ENCODE measurements at regions not wholly inside any gene's neighbourhood (a gene's known extent, or its start where the extent isn't known, plus 50 kb on each side); places are given as distances from the start of the nearest gene placed in this dataset.

- DNase-seq = no peak
Observed at GRCh38 chr4:187135878-187136277, 412.2 kb upstream of the FAT1 start.

- no peak for DNase-seq
Observed at GRCh38 chr4:187139141-187139540, 415.5 kb upstream of the FAT1 start.

- no peak for DNase-seq
Observed at GRCh38 chr4:187141101-187141500, 417.4 kb upstream of the FAT1 start.

GRCh38 chr4:187149229-187149945 lies 425.7 kb upstream of the FAT1 start:
- DNase-seq = no peak

- DNase-seq = no peak
Observed at GRCh38 chr4:187157380-187157958, 433.8 kb upstream of the FAT1 start.

GRCh38 chr4:187158003-187158402 lies 434.3 kb upstream of the FAT1 start:
- DNase-seq = no peak

GRCh38 chr4:187160486-187160885 lies 436.8 kb upstream of the FAT1 start:
- no peak for DNase-seq

- DNase-seq = no peak
Observed at GRCh38 chr4:187166886-187167512, 443.3 kb upstream of the FAT1 start.

- DNase-seq = peak; percentile 75
Observed at GRCh38 chr4:187171706-187172339, 448.2 kb upstream of the FAT1 start.

- DNase-seq = peak; percentile 47
Observed at GRCh38 chr4:187172340-187172761, 448.7 kb upstream of the FAT1 start.

GRCh38 chr4:187174749-187175148 lies 451.1 kb upstream of the FAT1 start:
- DNase-seq = no peak

- DNase-seq = peak; percentile 9
Observed at GRCh38 chr4:187175197-187175596, 451.5 kb upstream of the FAT1 start.

GRCh38 chr4:187176261-187176910 lies 452.7 kb upstream of the FAT1 start:
- no peak for DNase-seq

GRCh38 chr4:187178084-187178483 lies 454.4 kb upstream of the FAT1 start:
- no peak for DNase-seq

GRCh38 chr4:187178587-187178986 lies 454.9 kb upstream of the FAT1 start:
- no peak for DNase-seq

GRCh38 chr4:187179086-187180058 lies 455.7 kb upstream of the FAT1 start:
- no peak for DNase-seq

- DNase-seq = no peak
Observed at GRCh38 chr4:187181054-187181453, 457.4 kb upstream of the FAT1 start.

GRCh38 chr4:187183346-187183745 lies 459.7 kb upstream of the FAT1 start:
- DNase-seq = peak; percentile 59

- DNase-seq = no peak
Observed at GRCh38 chr4:187183826-187184225, 460.2 kb upstream of the FAT1 start.

GRCh38 chr4:187184508-187184907 lies 460.9 kb upstream of the FAT1 start:
- DNase-seq = no peak

GRCh38 chr4:187188118-187188517 lies 464.5 kb upstream of the FAT1 start:
- DNase-seq = no peak

- no peak for DNase-seq
Observed at GRCh38 chr4:187188741-187189140, 465.1 kb upstream of the FAT1 start.
